ENCODE measurements at regions not wholly inside any gene's neighbourhood (a gene's known extent, or its start where the extent isn't known, plus 50 kb on each side); places are given as distances from the start of the nearest gene placed in this dataset.

GRCh38 chr2:103815731-103816130 lies 1038.2 kb upstream of the POU3F3 start:
- 3% methylated on average over 1 of the region's 1 CpG for WGBS (ENCODE audit: low lambda C conversion rate)
- H2AFZ ChIP-seq (ENCODE audit: low read depth) = no peak overlapping the region
- no peaks in the 10 kb centered on the region for H3K4me1 ChIP-seq (ENCODE audit: control insufficient read depth in 1 of 2, insufficient read depth in 2 of 2, low read depth in 1 of 2, low read length in 1 of 2)
- no peaks in the 10 kb centered on the region for H3K9me3 ChIP-seq
- no peaks in the 10 kb centered on the region for H3K27me3 ChIP-seq (ENCODE audit: insufficient read depth)
- H3K79me2 ChIP-seq (ENCODE audit: insufficient read depth) = no peaks in the 10 kb centered on the region
- H3F3A ChIP-seq (replicated peaks; ENCODE audit: insufficient read depth) = no peaks in the 10 kb centered on the region
- POLR2A ChIA-PET = no interaction called here
- CTCF ChIA-PET = no interaction called here
- H3K4me3 ChIP-seq (ENCODE audit: low read depth in 2 of 2, low read length in 1 of 2) = no peak overlapping the region
- H3K9me2 ChIP-seq = no peaks in the 10 kb centered on the region
- DNase-seq = no peak
- TF ChIP-seq NFIC (IDR thresholded peaks at IDR 0.05; ENCODE audit: borderline replicate concordance) (no peak), RXRA (IDR thresholded peaks at IDR 0.05; ENCODE audit: borderline replicate concordance, low read depth) (no peak), ELF1 (IDR thresholded peaks at IDR 0.05) (no peak), FOXM1 (IDR thresholded peaks at IDR 0.05; ENCODE audit: low read depth) (no peak), RCOR1 (IDR thresholded peaks at IDR 0.05; ENCODE audit: low read length) (no peak), NRF1 (IDR thresholded peaks at IDR 0.05; ENCODE audit: low read depth, low read length) (no peak), PBX3 (IDR thresholded peaks at IDR 0.05) (no peak), REST (IDR thresholded peaks at IDR 0.05; ENCODE audit: low read depth, low read length) (no peak), FOSL2 (IDR thresholded peaks at IDR 0.05; ENCODE audit: borderline replicate concordance, low read depth) (no peak), EP300 (IDR thresholded peaks at IDR 0.05; ENCODE audit: borderline replicate concordance in 1 of 2, low read depth in 1 of 2, low read length in 1 of 2) (no peak), CTCF (IDR thresholded peaks at IDR 0.05) (no peak), RAD21 (IDR thresholded peaks at IDR 0.05; ENCODE audit: low read length) (no peak), GABPA (IDR thresholded peaks at IDR 0.05; ENCODE audit: low read depth) (no peak), MAX (IDR thresholded peaks at IDR 0.05; ENCODE audit: low read depth) (no peak), TAF1 (IDR thresholded peaks at IDR 0.05; ENCODE audit: borderline replicate concordance, low read depth, low read length) (no peak), IRF3 (IDR thresholded peaks at IDR 0.05; ENCODE audit: low read depth, low read length) (no peak), ZBTB33 (IDR thresholded peaks at IDR 0.05; ENCODE audit: borderline replicate concordance, low read depth) (no peak)
- no peak overlapping the region for H3K4me2 ChIP-seq
- H4K20me1 ChIP-seq (ENCODE audit: insufficient read depth) = no peaks in the 10 kb centered on the region
- H3K27ac ChIP-seq (ENCODE audit: low read depth in 2 of 2, low read length in 1 of 2) = no peak overlapping the region
- H3K9ac ChIP-seq = no peak overlapping the region
- H3K36me3 ChIP-seq (replicated peaks in 1 of 2; ENCODE audit: control insufficient read depth in 1 of 2, insufficient read depth in 2 of 2, low read length in 1 of 2) = no peaks in the 10 kb centered on the region
